GM19455 (cell line): ENCODE measurements at regions not wholly inside any gene's neighbourhood (a gene's known extent, or its start where the extent isn't known, plus 50 kb on each side); places are given as distances from the start of the nearest gene placed in this dataset.
"Not testable (repeated sequence)": the region's sequence is repeated elsewhere in the genome, so short reads cannot be mapped to it uniquely, and the experiment has no call there.

Experiments
- ATAC-seq: cut with Tn5 transposase; IDR thresholded peaks from one replicate; pipeline ENCODE4 v1.9.1; 2021; ENCODE audit not compliant: unreplicated experiment

- ATAC-seq: peak; percentile 80
Measured at GRCh38 chr13:52565324-52565723, 76.9 kb upstream of the HNRNPA1L2 start.

GRCh38 chr13:52569904-52570602 lies 72.2 kb upstream of the HNRNPA1L2 start:
- peak; percentile 77 for ATAC-seq

GRCh38 chr13:52571163-52571562 lies 71.1 kb upstream of the HNRNPA1L2 start:
- ATAC-seq: not testable (repeated sequence)

GRCh38 chr13:52582962-52583361 lies 59.3 kb upstream of the HNRNPA1L2 start:
- peak; percentile 92 for ATAC-seq
